Adrenal gland (tissue), 9 donors: ENCODE measurements at regions not wholly inside any gene's neighbourhood (a gene's known extent, or its start where the extent isn't known, plus 50 kb on each side); places are given as distances from the start of the nearest gene placed in this dataset.

Experiments used
- DNase-seq, 7 donors: peaks; one replicate each; pipeline ENCODE4 v3.0.0-alpha.2; 2019 to 2020
- H3K27ac ChIP-seq, 5 donors: fragments of 200-600 bp; sonication (generic) in 4 of 5; 1 replicate in 3 of 5; 2 replicates in 2 of 5; pipeline versions ENCODE4 v1.5.1 to v1.8.0; 2016 to 2020; ENCODE audit warnings: mild to moderate bottlenecking in 1 of 5
- H3K27me3 ChIP-seq: fragments of 200-600 bp; 2 replicates; pipeline ENCODE4 v1.8.0; 2021
- H3K36me3 ChIP-seq, 2 donors: fragments of 200-600 bp; replicated peaks in 1 of 2; 1 replicate in 1 of 2; 2 replicates in 1 of 2; pipeline versions ENCODE4 v1.5.1 to v1.8.0; 2018 to 2022
- H3K4me1 ChIP-seq, 2 donors: fragments of 200-600 bp; replicated peaks in 1 of 2; 1 replicate in 1 of 2; 2 replicates in 1 of 2; pipeline versions ENCODE4 v1.5.1 to v1.8.0; 2018 to 2021
- H3K4me3 ChIP-seq, 4 donors: fragments of 200-600 bp; sonication (generic) in 3 of 4; one replicate each; pipeline ENCODE4 v1.5.1; 2016 to 2018
- H3K9me3 ChIP-seq, 3 donors: fragments of 200-600 bp; sonication (generic) in 1 of 3; replicated peaks in 1 of 3; 1 replicate in 2 of 3; 2 replicates in 1 of 3; pipeline versions ENCODE4 v1.5.1 to v1.8.0; 2016 to 2021
- POLR2A ChIP-seq, 2 donors: fragments of 450-650 bp; IDR thresholded peaks; one replicate each; pipeline ENCODE4 v1.6.1; 2017; ENCODE audit warnings: antibody characterized with exemption in 2 of 2, mild to moderate bottlenecking in 2 of 2, moderate library complexity in 1 of 2
- WGBS, 4 donors: extraction: QIAGEN DNeasy Blood & Tissue Kit in 2 of 4; methylation state at CpG; one replicate each; pipeline versions ENCODE4 v1.1.5 to v1.1.7; 2013 to 2017; 5-methylcytosine and 5-hydroxymethylcytosine counted together
- intact Hi-C, 2 donors: fragments of 100-400 bp; cut with DNase I; formaldehyde crosslinking; loops; one replicate each; pipeline versions ENCODE4 v1.14.1 to v1.15.0; 2022 to 2023
- TF ChIP-seq, protein P1 (sequence below), 6 experiments: fragments of 450-650 bp in 4 of 6; fragments of 200-600 bp in 2 of 6; sonication (generic) in 1 of 6; IDR thresholded peaks; 1 replicate in 5 of 6; 2 replicates in 1 of 6; pipeline versions ENCODE4 v1.5.1 to v1.8.0; 2016 to 2021; ENCODE audit warnings: antibody characterized with exemption in 6 of 6, mild to moderate bottlenecking in 2 of 6, moderate library complexity in 1 of 6
- donor health status: healthy with polysubstance abuse.
- donor health status: Bipolar disorder and iron deficiency.
- donor health status: DM: yes; HTN: yes; CAD: no.
- donor health status: DM: no; HTN: no; CAD: no.
- donor health status: DM: no; HTN: no; CAD: no.

DNA sequence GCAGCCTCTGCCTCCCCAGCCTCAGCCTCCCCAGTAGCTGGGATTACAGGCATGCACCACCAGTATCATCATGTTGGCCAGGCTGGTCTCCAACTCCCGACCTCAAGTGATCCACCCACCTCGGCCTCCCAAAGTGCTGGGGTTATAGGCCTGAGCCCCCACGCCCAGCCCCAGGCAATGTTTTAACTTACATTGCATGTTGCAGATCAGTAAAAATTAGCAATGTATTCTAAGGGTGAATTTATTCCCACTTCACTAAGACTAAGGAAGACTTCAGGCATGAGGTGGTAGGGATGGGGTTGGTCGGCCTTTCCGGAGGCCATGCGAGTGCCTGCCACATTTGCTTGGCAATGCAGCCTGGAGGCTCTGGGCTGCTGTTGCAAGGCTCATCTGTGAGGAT lies 66.8 kb upstream of the JDP2 start:
- intact Hi-C loops: no loop called here
- no peaks in the 10 kb centered on the region for H3K36me3 ChIP-seq
- H3K27ac ChIP-seq: no peak overlapping the region
- no peak overlapping the region for H3K4me3 ChIP-seq
- no peak for DNase-seq
- peaks cover 0 to 18% of the 10 kb centered on the region in 2 donors for H3K4me1 ChIP-seq
- no peaks in the 10 kb centered on the region for H3K27me3 ChIP-seq
- no peaks in the 10 kb centered on the region for H3K9me3 ChIP-seq
- TF ChIP-seq POLR2A (IDR thresholded peaks at IDR 0.05): no peak
- TF ChIP-seq, protein P1, sequence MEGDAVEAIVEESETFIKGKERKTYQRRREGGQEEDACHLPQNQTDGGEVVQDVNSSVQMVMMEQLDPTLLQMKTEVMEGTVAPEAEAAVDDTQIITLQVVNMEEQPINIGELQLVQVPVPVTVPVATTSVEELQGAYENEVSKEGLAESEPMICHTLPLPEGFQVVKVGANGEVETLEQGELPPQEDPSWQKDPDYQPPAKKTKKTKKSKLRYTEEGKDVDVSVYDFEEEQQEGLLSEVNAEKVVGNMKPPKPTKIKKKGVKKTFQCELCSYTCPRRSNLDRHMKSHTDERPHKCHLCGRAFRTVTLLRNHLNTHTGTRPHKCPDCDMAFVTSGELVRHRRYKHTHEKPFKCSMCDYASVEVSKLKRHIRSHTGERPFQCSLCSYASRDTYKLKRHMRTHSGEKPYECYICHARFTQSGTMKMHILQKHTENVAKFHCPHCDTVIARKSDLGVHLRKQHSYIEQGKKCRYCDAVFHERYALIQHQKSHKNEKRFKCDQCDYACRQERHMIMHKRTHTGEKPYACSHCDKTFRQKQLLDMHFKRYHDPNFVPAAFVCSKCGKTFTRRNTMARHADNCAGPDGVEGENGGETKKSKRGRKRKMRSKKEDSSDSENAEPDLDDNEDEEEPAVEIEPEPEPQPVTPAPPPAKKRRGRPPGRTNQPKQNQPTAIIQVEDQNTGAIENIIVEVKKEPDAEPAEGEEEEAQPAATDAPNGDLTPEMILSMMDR (IDR thresholded peaks at IDR 0.05): no peak
- 75 to 86% (median 85%) methylated on average over 6 of the region's 6 CpGs for WGBS, 4 donors

- peak in 2 of 7 donors; percentile 8 to 32 for DNase-seq
- Histone ChIP-seq H3K4me1 (peaks cover 0 to 18% of the 10 kb centered on the region in 2 donors), H3K27me3 (no peaks in the 10 kb centered on the region), H3K9me3 (no peaks in the 10 kb centered on the region), H3K27ac (peak overlapping the region in 2 of 5 donors; percentile 21 to 44), H3K36me3 (no peaks in the 10 kb centered on the region), H3K4me3 (no peak overlapping the region)
- TF ChIP-seq POLR2A (IDR thresholded peaks at IDR 0.05): no peak
- TF ChIP-seq, protein P1 (IDR thresholded peaks at IDR 0.05): no peak
- intact Hi-C loops: no loop called here
- WGBS, 4 donors: 54 to 68% (median 65%) methylated on average over 7 of the region's 7 CpGs
Measured at GRCh38 chr14:75361751-75362433, 65.9 kb upstream of the JDP2 start.

DNA sequence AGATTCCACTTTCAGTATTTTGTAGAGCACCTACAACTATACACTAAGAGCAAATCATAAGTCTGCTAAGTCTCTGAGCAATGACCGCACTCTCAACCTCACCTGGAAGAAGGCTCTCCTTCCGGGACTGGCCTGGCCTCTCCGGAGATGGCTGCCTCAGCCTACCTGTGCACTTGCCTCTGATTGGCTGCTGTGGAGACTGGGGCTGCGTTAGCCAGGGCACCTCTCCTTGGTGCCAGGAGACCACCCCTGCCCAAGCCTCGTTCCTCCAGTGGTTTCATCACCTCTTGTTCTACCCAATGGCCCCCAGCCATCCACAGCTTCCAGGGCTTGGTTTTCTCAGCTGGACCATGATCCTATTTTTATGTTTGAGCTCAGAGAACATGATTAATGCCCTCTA lies 64.7 kb upstream of the JDP2 start:
- TF ChIP-seq, protein P1 (IDR thresholded peaks at IDR 0.05): no peak
- TF ChIP-seq POLR2A (IDR thresholded peaks at IDR 0.05): no peak
- peaks cover 0 to 18% of the 10 kb centered on the region in 2 donors for H3K4me1 ChIP-seq
- DNase-seq: no peak
- WGBS, 4 donors: 90 to 98% (median 92%) methylated on average over 5 of the region's 5 CpGs
- H3K9me3 ChIP-seq: no peaks in the 10 kb centered on the region
- no peaks in the 10 kb centered on the region for H3K36me3 ChIP-seq
- intact Hi-C loops: no loop called here
- no peak overlapping the region for H3K4me3 ChIP-seq
- peak overlapping the region in 2 of 5 donors; percentile 16 to 34 for H3K27ac ChIP-seq
- H3K27me3 ChIP-seq: no peaks in the 10 kb centered on the region

DNA sequence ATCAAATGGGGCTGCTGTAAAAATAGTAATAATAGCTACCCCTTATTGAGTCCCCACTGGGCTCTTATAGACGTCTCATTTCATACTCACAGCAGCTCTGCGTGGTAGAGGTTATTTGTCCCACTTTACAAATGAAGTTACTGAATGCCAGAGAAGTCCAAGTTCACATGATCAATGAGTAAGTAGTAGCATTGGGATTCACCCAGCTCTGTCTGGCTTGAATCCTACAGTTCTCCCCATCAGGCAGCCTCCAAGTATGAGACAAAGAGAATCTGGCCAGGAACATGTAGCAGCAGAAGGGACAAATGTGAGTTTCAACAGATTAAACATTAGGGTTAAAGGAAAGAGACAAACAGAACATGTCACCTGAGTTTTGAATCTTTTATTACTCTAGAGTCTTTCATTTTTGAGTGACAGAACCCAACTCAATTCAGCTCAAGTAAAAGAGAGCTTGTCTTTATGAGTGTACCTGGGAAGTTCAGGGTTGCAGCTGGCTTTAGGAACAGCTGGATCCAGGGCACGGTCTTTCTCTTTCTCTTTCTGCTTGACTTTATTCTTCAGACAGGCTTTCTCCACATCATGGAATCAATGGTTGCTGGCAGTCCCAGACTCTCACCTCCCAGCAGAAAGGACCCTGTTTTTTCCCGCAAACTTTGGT lies 64.1 kb upstream of the JDP2 start:
- H3K4me1 ChIP-seq: peaks cover 0 to 18% of the 10 kb centered on the region in 2 donors
- no peaks in the 10 kb centered on the region for H3K27me3 ChIP-seq
- no peaks in the 10 kb centered on the region for H3K36me3 ChIP-seq
- intact Hi-C loops: no loop called here
- no peaks in the 10 kb centered on the region for H3K9me3 ChIP-seq
- TF ChIP-seq POLR2A (IDR thresholded peaks at IDR 0.05): no peak
- TF ChIP-seq, protein P1 (IDR thresholded peaks at IDR 0.05): no peak
- 54 to 60% (median 56%) methylated on average over 4 of the region's 4 CpGs for WGBS, 4 donors
- no peak overlapping the region for H3K4me3 ChIP-seq
- peak in 4 of 7 donors; percentile 25 to 47 (median 36) for DNase-seq
- H3K27ac ChIP-seq: peak overlapping the region in 2 of 5 donors; percentile 16 to 34
